ENCODE measurements at regions not wholly inside any gene's neighbourhood (a gene's known extent, or its start where the extent isn't known, plus 50 kb on each side); places are given as distances from the start of the nearest gene placed in this dataset.

DNA sequence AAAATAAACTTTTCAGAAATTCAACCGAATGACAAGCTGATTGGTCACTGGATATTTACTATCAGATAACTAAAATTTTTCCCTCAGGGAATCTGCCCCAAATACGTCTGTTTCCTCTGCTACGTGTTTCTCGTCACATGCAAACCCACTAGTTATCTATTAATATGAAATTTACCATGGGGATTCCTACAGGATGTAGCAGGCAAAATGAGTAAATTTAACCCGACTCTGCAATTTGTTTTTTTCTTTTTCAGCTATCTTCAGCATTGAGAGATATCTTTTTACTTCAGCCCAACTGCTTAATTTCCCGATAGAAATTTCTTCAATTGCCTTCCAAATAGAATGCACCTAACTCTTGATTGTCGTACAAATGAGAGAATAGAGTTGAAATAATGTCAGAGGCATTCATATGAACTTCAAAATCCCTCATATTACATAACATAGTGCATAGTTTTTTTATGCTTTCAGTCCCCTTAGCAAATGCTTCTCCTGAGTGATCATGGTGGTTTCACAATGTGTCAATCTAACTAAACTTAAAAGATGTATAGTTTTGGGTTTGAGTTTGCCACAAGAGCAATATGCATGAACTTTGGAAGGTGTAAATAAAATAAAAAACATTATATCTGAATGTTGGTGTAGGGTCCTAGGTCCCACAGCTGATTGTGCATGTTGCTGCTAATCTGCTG lies 913.1 kb upstream of the GRIA3 start (continued):
- TF ChIP-seq, protein P1, sequence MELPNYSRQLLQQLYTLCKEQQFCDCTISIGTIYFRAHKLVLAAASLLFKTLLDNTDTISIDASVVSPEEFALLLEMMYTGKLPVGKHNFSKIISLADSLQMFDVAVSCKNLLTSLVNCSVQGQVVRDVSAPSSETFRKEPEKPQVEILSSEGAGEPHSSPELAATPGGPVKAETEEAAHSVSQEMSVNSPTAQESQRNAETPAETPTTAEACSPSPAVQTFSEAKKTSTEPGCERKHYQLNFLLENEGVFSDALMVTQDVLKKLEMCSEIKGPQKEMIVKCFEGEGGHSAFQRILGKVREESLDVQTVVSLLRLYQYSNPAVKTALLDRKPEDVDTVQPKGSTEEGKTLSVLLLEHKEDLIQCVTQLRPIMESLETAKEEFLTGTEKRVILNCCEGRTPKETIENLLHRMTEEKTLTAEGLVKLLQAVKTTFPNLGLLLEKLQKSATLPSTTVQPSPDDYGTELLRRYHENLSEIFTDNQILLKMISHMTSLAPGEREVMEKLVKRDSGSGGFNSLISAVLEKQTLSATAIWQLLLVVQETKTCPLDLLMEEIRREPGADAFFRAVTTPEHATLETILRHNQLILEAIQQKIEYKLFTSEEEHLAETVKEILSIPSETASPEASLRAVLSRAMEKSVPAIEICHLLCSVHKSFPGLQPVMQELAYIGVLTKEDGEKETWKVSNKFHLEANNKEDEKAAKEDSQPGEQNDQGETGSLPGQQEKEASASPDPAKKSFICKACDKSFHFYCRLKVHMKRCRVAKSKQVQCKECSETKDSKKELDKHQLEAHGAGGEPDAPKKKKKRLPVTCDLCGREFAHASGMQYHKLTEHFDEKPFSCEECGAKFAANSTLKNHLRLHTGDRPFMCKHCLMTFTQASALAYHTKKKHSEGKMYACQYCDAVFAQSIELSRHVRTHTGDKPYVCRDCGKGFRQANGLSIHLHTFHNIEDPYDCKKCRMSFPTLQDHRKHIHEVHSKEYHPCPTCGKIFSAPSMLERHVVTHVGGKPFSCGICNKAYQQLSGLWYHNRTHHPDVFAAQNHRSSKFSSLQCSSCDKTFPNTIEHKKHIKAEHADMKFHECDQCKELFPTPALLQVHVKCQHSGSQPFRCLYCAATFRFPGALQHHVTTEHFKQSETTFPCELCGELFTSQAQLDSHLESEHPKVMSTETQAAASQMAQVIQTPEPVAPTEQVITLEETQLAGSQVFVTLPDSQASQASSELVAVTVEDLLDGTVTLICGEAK (IDR thresholded peaks at IDR 0.05): no peak
- TF ChIP-seq, protein P1 (CRISPR knock-in tag; IDR thresholded peaks at IDR 0.05): no peak
- TF ChIP-seq SNRNP70 (optimal IDR thresholded peaks at IDR 0.05; ENCODE audit: low read depth, low read length) (no peak), ARHGAP35 (IDR thresholded peaks at IDR 0.05; ENCODE audit: partially characterized antibody) (no peak), ZNF77 (CRISPR knock-in tag; IDR thresholded peaks at IDR 0.05) (no peak), TSC22D4 (tag; IDR thresholded peaks at IDR 0.05) (no peak), BRD4 (IDR thresholded peaks at IDR 0.05) (no peak), PHB2 (IDR thresholded peaks at IDR 0.05; ENCODE audit: low read depth) (no peak)
- TF ChIP-seq, protein P2, sequence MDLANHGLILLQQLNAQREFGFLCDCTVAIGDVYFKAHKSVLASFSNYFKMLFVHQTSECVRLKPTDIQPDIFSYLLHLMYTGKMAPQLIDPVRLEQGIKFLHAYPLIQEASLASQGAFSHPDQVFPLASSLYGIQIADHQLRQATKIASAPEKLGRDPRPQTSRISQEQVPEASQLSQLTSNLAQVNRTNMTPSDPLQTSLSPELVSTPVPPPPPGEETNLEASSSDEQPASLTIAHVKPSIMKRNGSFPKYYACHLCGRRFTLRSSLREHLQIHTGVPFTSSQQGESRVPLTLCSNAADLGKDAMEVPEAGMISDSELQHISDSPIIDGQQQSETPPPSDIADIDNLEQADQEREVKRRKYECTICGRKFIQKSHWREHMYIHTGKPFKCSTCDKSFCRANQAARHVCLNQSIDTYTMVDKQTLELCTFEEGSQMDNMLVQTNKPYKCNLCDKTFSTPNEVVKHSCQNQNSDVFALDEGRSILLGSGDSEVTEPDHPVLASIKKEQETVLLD (IDR thresholded peaks at IDR 0.05): no peak

Data from K562 (cell line).